H1 (cell line): ENCODE measurements at regions not wholly inside any gene's neighbourhood (a gene's known extent, or its start where the extent isn't known, plus 50 kb on each side); places are given as distances from the start of the nearest gene placed in this dataset.

Source experiments
- CTCF ChIA-PET: fragments of 300-600 bp; sonication (Branson Sonifier 250); formaldehyde crosslinking; loops from one replicate; lab custom pipeline; 2021; ENCODE audit not compliant: partially characterized antibody; lab: Charles Lee
- POLR2A ChIA-PET: fragments of 300-600 bp; sonication (Branson Sonifier 250); formaldehyde crosslinking; loops from one replicate; lab custom pipeline; 2021; ENCODE audit warnings: inconsistent platforms; ENCODE audit not compliant: partially characterized antibody; lab: Charles Lee
- DNase-seq, 2 experiments: peaks; one replicate each; pipeline versions ENCODE4 v3.0.0 to v3.0.0-alpha.2; 2010 to 2022; ENCODE audit warnings: low spot score in 2 of 2, low read depth in 1 of 2, mixed read lengths in 1 of 2
- FAIRE-seq: peaks from 2 replicates; lab custom pipeline; 2011; peaks lifted over from hg19 to GRCh38; lab: Jason Lieb, UNC
- H2AFZ ChIP-seq: 2 replicates; pipeline ENCODE4 v1.8.1; 2012; ENCODE audit warnings: low read length, inconsistent platforms
- H2AK5ac ChIP-seq: 2 replicates; pipeline ENCODE4 v1.6.1; 2013; ENCODE audit warnings: low read depth, low read length
- H2BK120ac ChIP-seq: replicated peaks from 2 replicates; pipeline ENCODE3; 2013; ENCODE audit warnings: low read depth, low read length, inconsistent platforms
- H2BK12ac ChIP-seq: 2 replicates; pipeline ENCODE4 v1.6.1; 2013; ENCODE audit warnings: low read depth, low read length
- H2BK15ac ChIP-seq: 2 replicates; pipeline ENCODE4 v1.6.1; 2013; ENCODE audit warnings: low read length
- H2BK20ac ChIP-seq: 2 replicates; pipeline ENCODE4 v1.6.1; 2013; ENCODE audit warnings: low read length
- H2BK5ac ChIP-seq: 2 replicates; pipeline ENCODE4 v1.6.1; 2013; ENCODE audit warnings: low read depth, low read length
- H3K14ac ChIP-seq: 2 replicates; pipeline ENCODE4 v1.6.1; 2013; ENCODE audit warnings: inconsistent platforms; ENCODE audit not compliant: insufficient read length
- H3K18ac ChIP-seq: 2 replicates; pipeline ENCODE4 v1.6.1; 2013; ENCODE audit warnings: low read length; ENCODE audit errors: extremely low read depth
- H3K23ac ChIP-seq: 2 replicates; pipeline ENCODE4 v1.6.1; 2013; ENCODE audit warnings: inconsistent platforms; ENCODE audit not compliant: insufficient read length
- H3K23me2 ChIP-seq: 2 replicates; pipeline ENCODE4 v1.6.1; 2013; ENCODE audit warnings: low read depth, low read length
- H3K27ac ChIP-seq: 2 replicates; pipeline ENCODE4 v1.6.1; 2011; ENCODE audit warnings: low read depth, low read length, inconsistent platforms
- H3K27me3 ChIP-seq, 4 experiments: replicated peaks in 1 of 4; 1 replicate in 1 of 4; 2 replicates in 3 of 4; pipeline versions ENCODE4 v1.6.1 to v1.8.1; 2011 to 2013; ENCODE audit warnings: low read length in 3 of 4, mild to moderate bottlenecking in 3 of 4, inconsistent platforms in 2 of 4, mixed read lengths in 2 of 4, moderate library complexity in 1 of 4; ENCODE audit not compliant: control insufficient read depth in 3 of 4, insufficient read depth in 3 of 4; ENCODE audit errors: extremely low read depth in 1 of 4
- H3K36me3 ChIP-seq, 4 experiments: 2 replicates each; pipeline versions ENCODE4 v1.6.1 to v1.8.1; 2011 to 2013; ENCODE audit warnings: mild to moderate bottlenecking in 4 of 4, low read length in 3 of 4, moderate library complexity in 2 of 4, control low read depth in 1 of 4, inconsistent platforms in 1 of 4; ENCODE audit not compliant: insufficient read depth in 4 of 4, control insufficient read depth in 2 of 4
- H3K4ac ChIP-seq: replicated peaks from 2 replicates; pipeline ENCODE3; 2013; ENCODE audit warnings: low read length, low read depth, mixed read lengths, inconsistent platforms; ENCODE audit not compliant: insufficient read length
- H3K4me1 ChIP-seq, 4 experiments: replicated peaks in 1 of 4; 1 replicate in 1 of 4; 2 replicates in 3 of 4; pipeline versions ENCODE4 v1.6.1 to v1.8.1; 2011 to 2013; ENCODE audit warnings: low read length in 3 of 4, inconsistent platforms in 2 of 4, mixed read lengths in 1 of 4; ENCODE audit not compliant: insufficient read depth in 4 of 4, control insufficient read depth in 3 of 4
- H3K4me2 ChIP-seq, 2 experiments: 2 replicates each; pipeline versions ENCODE4 v1.6.1 to v1.8.1; 2011 to 2013; ENCODE audit warnings: low read depth in 2 of 2, low read length in 2 of 2, control low read depth in 1 of 2, inconsistent platforms in 1 of 2, mild to moderate bottlenecking in 1 of 2; ENCODE audit not compliant: insufficient read depth in 1 of 2
- H3K4me3 ChIP-seq, 4 experiments: fragments of 200-600, 300-600 bp in 1 of 4; sonication (generic), shearing (Covaris generic), sonication (Bioruptor Twin) in 1 of 4; 2 replicates each; pipeline versions ENCODE4 v1.5.1 to v1.8.1; 2011 to 2016; ENCODE audit warnings: low read length in 4 of 4, low read depth in 3 of 4, control low read depth in 2 of 4, inconsistent platforms in 2 of 4, mild to moderate bottlenecking in 2 of 4, mixed read lengths in 1 of 4, moderate library complexity in 1 of 4; ENCODE audit not compliant: insufficient read depth in 2 of 4; ENCODE audit errors: extremely low read depth in 1 of 4
- H3K56ac ChIP-seq: replicated peaks from 2 replicates; pipeline ENCODE3; 2013; ENCODE audit warnings: low read depth, mild to moderate bottlenecking, mixed read lengths, low read length, inconsistent platforms; ENCODE audit not compliant: insufficient read length
- H3K79me1 ChIP-seq: 2 replicates; pipeline ENCODE4 v1.6.1; 2013; ENCODE audit warnings: low read depth, low read length, control low read depth
- H3K79me2 ChIP-seq, 2 experiments: 2 replicates each; pipeline versions ENCODE4 v1.6.1 to v1.8.1; 2012 to 2013; ENCODE audit warnings: low read length in 2 of 2, mild to moderate bottlenecking in 2 of 2, inconsistent platforms in 1 of 2; ENCODE audit not compliant: insufficient read depth in 2 of 2, control insufficient read depth in 1 of 2
- H3K9ac ChIP-seq, 4 experiments: replicated peaks in 1 of 4; 1 replicate in 1 of 4; 2 replicates in 3 of 4; pipeline versions ENCODE4 v1.6.1 to v1.8.1; 2011 to 2013; ENCODE audit warnings: low read depth in 3 of 4, low read length in 3 of 4, control low read depth in 2 of 4, mild to moderate bottlenecking in 2 of 4, moderate library complexity in 2 of 4, inconsistent platforms in 1 of 4; ENCODE audit errors: extremely low read depth in 1 of 4
- H3K9me3 ChIP-seq, 2 experiments: 2 replicates each; pipeline versions ENCODE4 v1.6.1 to v1.8.1; 2012 to 2013; ENCODE audit warnings: mild to moderate bottlenecking in 2 of 2, moderate library complexity in 2 of 2, control low read depth in 1 of 2, inconsistent platforms in 1 of 2, low read depth in 1 of 2, low read length in 1 of 2, mixed read lengths in 1 of 2; ENCODE audit not compliant: insufficient read depth in 2 of 2
- H4K20me1 ChIP-seq, 2 experiments: replicated peaks in 1 of 2; 2 replicates each; pipeline versions ENCODE3 to v1.8.1; 2011 to 2013; ENCODE audit warnings: inconsistent platforms in 2 of 2, low read length in 2 of 2, mild to moderate bottlenecking in 1 of 2; ENCODE audit not compliant: insufficient read depth in 2 of 2, control insufficient read depth in 1 of 2
- H4K5ac ChIP-seq: 2 replicates; pipeline ENCODE4 v1.6.1; 2013; ENCODE audit warnings: low read length, low read depth, mixed read lengths, inconsistent platforms; ENCODE audit not compliant: insufficient read length
- H4K8ac ChIP-seq: 2 replicates; pipeline ENCODE4 v1.8.0; 2013; ENCODE audit warnings: mild to moderate bottlenecking, moderate library complexity, low read length, inconsistent platforms; ENCODE audit not compliant: insufficient read depth; ENCODE audit errors: extremely low read depth
- H4K91ac ChIP-seq: replicated peaks from 2 replicates; pipeline ENCODE3; 2013; ENCODE audit warnings: low read length, mixed read lengths, inconsistent platforms; ENCODE audit not compliant: insufficient read length
- BACH1 ChIP-seq: IDR thresholded peaks from 2 replicates; pipeline ENCODE4 v1.6.1; 2012; ENCODE audit warnings: low read length, improper control_type of control experiment
- BRCA1 ChIP-seq: IDR thresholded peaks from 2 replicates; pipeline ENCODE4 v1.6.1; 2012; ENCODE audit warnings: low read depth, low read length, improper control_type of control experiment
- EP300 ChIP-seq, 2 experiments: IDR thresholded peaks; 1 replicate in 1 of 2; 2 replicates in 1 of 2; pipeline ENCODE4 v1.6.1; 2011 to 2012; ENCODE audit warnings: low read depth in 2 of 2, low read length in 2 of 2, mild to moderate bottlenecking in 2 of 2, borderline replicate concordance in 1 of 2, inconsistent platforms in 1 of 2, moderate library complexity in 1 of 2
- EZH2 ChIP-seq: fragments of 200-600 bp; sonication (generic); IDR thresholded peaks from 2 replicates; pipeline ENCODE4 v1.7.1; 2012; ENCODE audit warnings: low read depth, mild to moderate bottlenecking, moderate library complexity, low read length, inconsistent platforms; ENCODE audit not compliant: severe bottlenecking
- HDAC2 ChIP-seq, 2 experiments: fragments of 300-600 bp in 1 of 2; sonication (generic) in 1 of 2; IDR thresholded peaks; 2 replicates each; pipeline ENCODE4 v1.6.1; 2011 to 2012; ENCODE audit warnings: low read depth in 2 of 2, low read length in 2 of 2, mild to moderate bottlenecking in 2 of 2, moderate library complexity in 2 of 2, borderline replicate concordance in 1 of 2, inconsistent platforms in 1 of 2
- JUN ChIP-seq: IDR thresholded peaks from 2 replicates; pipeline ENCODE4 v1.6.1; 2011; ENCODE audit warnings: low read depth, mild to moderate bottlenecking, improper control_type of control experiment, low read length
- RAD21 ChIP-seq, 2 experiments: IDR thresholded peaks in 1 of 2; conservative IDR thresholded peaks in 1 of 2; 2 replicates each; pipeline ENCODE4 v1.6.1; 2011; ENCODE audit warnings: low read depth in 2 of 2, low read length in 2 of 2, improper control_type of control experiment in 1 of 2, inconsistent platforms in 1 of 2, mild to moderate bottlenecking in 1 of 2, moderate library complexity in 1 of 2
- RBBP5 ChIP-seq: IDR thresholded peaks from 2 replicates; pipeline ENCODE4 v1.7.1; 2012; ENCODE audit warnings: low read depth, mild to moderate bottlenecking, inconsistent platforms, low read length, moderate library complexity, borderline replicate concordance
- SIRT6 ChIP-seq: IDR thresholded peaks from one replicate; pipeline ENCODE4 v1.7.1; 2012; ENCODE audit warnings: low read length, inconsistent platforms
- SP1 ChIP-seq: IDR thresholded peaks from 2 replicates; pipeline ENCODE4 v1.6.1; 2011; ENCODE audit warnings: low read depth, low read length
- SP2 ChIP-seq: IDR thresholded peaks from 2 replicates; pipeline ENCODE4 v1.6.1; 2012; ENCODE audit warnings: mild to moderate bottlenecking, low read length, inconsistent platforms
- TBP ChIP-seq: IDR thresholded peaks from 2 replicates; pipeline ENCODE4 v1.6.1; 2011; ENCODE audit warnings: low read depth, low read length, improper control_type of control experiment
- YY1 ChIP-seq: IDR thresholded peaks from 2 replicates; pipeline ENCODE4 v1.6.1; 2011; ENCODE audit warnings: low read depth, mild to moderate bottlenecking, low read length
- WGBS, 2 experiments: shearing (Covaris generic) in 1 of 2; methylation state at CpG; one replicate each; pipeline versions ENCODE4 v1.1.6 to v1.1.7; 2013 to 2015; ENCODE audit warnings: low lambda C conversion rate in 2 of 2, mixed read lengths in 2 of 2, inconsistent platforms in 1 of 2, low coverage in 1 of 2, missing lambda C conversion rate in 1 of 2; ENCODE audit not compliant: insufficient replicate concordance in 2 of 2, insufficient coverage in 1 of 2, insufficient read length in 1 of 2; ENCODE audit errors: extremely low coverage in 1 of 2, missing lambda C conversion rate in 1 of 2; 5-methylcytosine and 5-hydroxymethylcytosine counted together
- TF ChIP-seq, protein P1 (sequence below): IDR thresholded peaks from 2 replicates; pipeline ENCODE4 v1.6.1; 2011; ENCODE audit warnings: low read length, improper control_type of control experiment

DNA sequence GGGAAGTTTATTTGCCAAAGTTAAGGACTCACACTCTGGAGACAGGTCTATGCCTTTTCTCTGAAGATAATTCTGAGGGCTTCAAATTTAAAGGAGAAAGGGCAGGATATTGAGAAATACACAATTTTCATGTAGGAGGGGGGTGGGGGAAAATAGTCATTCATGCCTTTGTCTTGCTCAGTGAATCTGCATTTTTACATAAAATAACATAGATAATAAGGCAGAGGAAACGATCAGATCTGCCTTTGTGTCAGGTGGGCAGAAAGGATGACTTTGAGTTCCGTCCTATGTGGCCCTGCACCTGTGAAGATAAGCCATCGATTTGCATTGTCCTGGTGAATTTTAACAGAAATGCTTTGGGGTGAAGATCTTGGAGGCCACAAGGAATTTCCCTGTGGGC lies 76.8 kb downstream of the SC5D start:
- Histone ChIP-seq H2BK20ac (no peak overlapping the region), H3K27ac (no peak overlapping the region), H3K4me3 (no peak overlapping the region), H2AK5ac (no peak overlapping the region), H3K4me1 (peaks cover 7 to 28% (median 15%) of the 10 kb centered on the region in 4 experiments; a peak in 5 of 7 replicates), H3K79me1 (no peaks in the 10 kb centered on the region), H4K91ac (no peak overlapping the region), H3K79me2 (no peaks in the 10 kb centered on the region), H2BK12ac (no peak overlapping the region), H4K20me1 (no peaks in the 10 kb centered on the region), H2BK5ac (no peak overlapping the region), H3K9me3 (no peaks in the 10 kb centered on the region), H3K56ac (no peak overlapping the region), H2BK120ac (no peak overlapping the region), H4K8ac (no peak overlapping the region), H3K23me2 (no peaks in the 10 kb centered on the region), H3K9ac (no peak overlapping the region), H3K36me3 (no peaks in the 10 kb centered on the region), H3K27me3 (no peaks in the 10 kb centered on the region; a peak in 1 of 7 replicates), H2BK15ac (no peak overlapping the region), H2AFZ (no peak overlapping the region), H3K18ac (no peak overlapping the region), H3K14ac (no peak overlapping the region), H3K4me2 (no peak overlapping the region), H3K23ac (no peak overlapping the region), H3K4ac (no peak overlapping the region), H4K5ac (no peak overlapping the region)
- WGBS, 2 experiments, result 74% methylated on average over 3 of the region's 3 CpGs; no CpG with 5 or more reads in 1 of the 2 experiments
- DNase-seq (no peak), FAIRE-seq (no peak)
- CTCF ChIA-PET, result interaction anchor here (0.8 to 1.5 kb wide), 2 partner anchors 50 to 243 kb away, joined by 3 to 6 read pairs; no protein-coding TSS in a partner anchor
- POLR2A ChIA-PET, result no interaction called here
- no peak for TF ChIP-seq EP300 (IDR thresholded peaks at IDR 0.05; ENCODE audit: borderline replicate concordance in 1 of 2, low read depth in 2 of 2, low read length in 2 of 2)
- no peak for TF ChIP-seq SP1
- no peak for TF ChIP-seq BACH1
- no peak for TF ChIP-seq RBBP5
- TF ChIP-seq YY1, result no peak
- no peak for TF ChIP-seq SIRT6
- no peak for TF ChIP-seq BRCA1
- TF ChIP-seq EZH2, result no peak
- TF ChIP-seq, protein P1, sequence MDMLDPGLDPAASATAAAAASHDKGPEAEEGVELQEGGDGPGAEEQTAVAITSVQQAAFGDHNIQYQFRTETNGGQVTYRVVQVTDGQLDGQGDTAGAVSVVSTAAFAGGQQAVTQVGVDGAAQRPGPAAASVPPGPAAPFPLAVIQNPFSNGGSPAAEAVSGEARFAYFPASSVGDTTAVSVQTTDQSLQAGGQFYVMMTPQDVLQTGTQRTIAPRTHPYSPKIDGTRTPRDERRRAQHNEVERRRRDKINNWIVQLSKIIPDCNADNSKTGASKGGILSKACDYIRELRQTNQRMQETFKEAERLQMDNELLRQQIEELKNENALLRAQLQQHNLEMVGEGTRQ, result no peak
- TF ChIP-seq RAD21 (IDR thresholded peaks at IDR 0.05 in 1 of 2, conservative IDR thresholded peaks at IDR 0.05 in 1 of 2; ENCODE audit: low read depth in 2 of 2, low read length in 2 of 2), result no peak
- TF ChIP-seq SP2, result no peak
- TF ChIP-seq HDAC2 (IDR thresholded peaks at IDR 0.05; ENCODE audit: borderline replicate concordance in 1 of 2, low read depth in 2 of 2, low read length in 2 of 2), result no peak
- no peak for TF ChIP-seq TBP
- TF ChIP-seq JUN, result no peak
